Neural cell (in vitro differentiated cells): ENCODE measurements at regions not wholly inside any gene's neighbourhood (a gene's known extent, or its start where the extent isn't known, plus 50 kb on each side); places are given as distances from the start of the nearest gene placed in this dataset.

Source experiments
- H2AFZ ChIP-seq: fragments of 200-600, 300-800 bp; sonication (generic), shearing (Covaris generic); 2 replicates; pipeline ENCODE4 v1.6.0; 2014; ENCODE audit warnings: low read depth, mild to moderate bottlenecking, antibody characterized with exemption, low read length, moderate library complexity
- H3F3A ChIP-seq: fragments of 200-600 bp; shearing (Covaris generic); 2 replicates; pipeline ENCODE4 v1.6.1; 2016; ENCODE audit warnings: mild to moderate bottlenecking, moderate library complexity, mixed read lengths, antibody characterized with exemption, low read length; ENCODE audit not compliant: insufficient read depth, poor library complexity, severe bottlenecking
- H3K27ac ChIP-seq: fragments of 200-600, 300-800 bp; sonication (generic), shearing (Covaris generic); 2 replicates; pipeline ENCODE4 v1.5.1; 2014; ENCODE audit warnings: mild to moderate bottlenecking, low read length, moderate library complexity
- H3K27me3 ChIP-seq: fragments of 300-800, 200-600 bp; sonication (generic), shearing (Covaris generic); 2 replicates; pipeline ENCODE4 v1.6.0; 2014; ENCODE audit warnings: mild to moderate bottlenecking, low read depth, low read length, moderate library complexity; ENCODE audit not compliant: insufficient read depth
- H3K36me3 ChIP-seq: fragments of 300-800, 200-600 bp; sonication (generic), shearing (Covaris generic); 2 replicates; pipeline ENCODE4 v1.5.1; 2014; ENCODE audit warnings: mild to moderate bottlenecking, antibody characterized with exemption, low read length, moderate library complexity; ENCODE audit not compliant: insufficient read depth
- H3K4me2 ChIP-seq: fragments of 300-800, 200-600 bp; sonication (generic), shearing (Covaris generic); 2 replicates; pipeline ENCODE4 v1.6.0; 2014; ENCODE audit warnings: mild to moderate bottlenecking, low read length
- H3K4me3 ChIP-seq: fragments of 300-800, 200-600 bp; sonication (generic), shearing (Covaris generic); 2 replicates; pipeline ENCODE4 v1.5.1; 2014; ENCODE audit warnings: mild to moderate bottlenecking, low read length, moderate library complexity
- H3K79me2 ChIP-seq: fragments of 200-600 bp; shearing (Covaris generic); replicated peaks from 2 replicates; pipeline ENCODE4 v1.6.0; 2014; ENCODE audit warnings: mild to moderate bottlenecking, low read length, moderate library complexity; ENCODE audit not compliant: insufficient read depth
- H3K9ac ChIP-seq: fragments of 300-800, 200-600 bp; sonication (generic), shearing (Covaris generic); 2 replicates; pipeline ENCODE4 v1.6.1; 2016; ENCODE audit warnings: mild to moderate bottlenecking, low read length, mixed read lengths
- H3K9me2 ChIP-seq: fragments of 200-600 bp; shearing (Covaris generic); 2 replicates; pipeline ENCODE4 v1.6.1; 2016; ENCODE audit warnings: mild to moderate bottlenecking, low read length, mixed read lengths; ENCODE audit not compliant: insufficient read depth
- H3K9me3 ChIP-seq: fragments of 200-600, 300-800 bp; sonication (generic), shearing (Covaris generic); 2 replicates; pipeline ENCODE4 v1.6.1; 2016; ENCODE audit warnings: mild to moderate bottlenecking, mixed run types, low read length, moderate library complexity, mixed read lengths
- H4K20me1 ChIP-seq: fragments of 200-600 bp; shearing (Covaris generic); 2 replicates; pipeline ENCODE4 v1.6.1; 2016; ENCODE audit warnings: mild to moderate bottlenecking, mixed run types; ENCODE audit not compliant: insufficient read depth
- CTCF ChIP-seq: fragments of 450-650 bp; IDR thresholded peaks from 2 replicates; pipeline ENCODE4 v1.5.1; 2014; ENCODE audit warnings: antibody characterized with exemption, mild to moderate bottlenecking, moderate library complexity; ENCODE audit not compliant: poor library complexity, severe bottlenecking
- EP300 ChIP-seq: fragments of 450-650 bp; conservative IDR thresholded peaks from 2 replicates; pipeline ENCODE4 v1.6.1; 2014; ENCODE audit warnings: antibody characterized with exemption, mild to moderate bottlenecking, moderate library complexity; ENCODE audit not compliant: poor library complexity, severe bottlenecking
- EZH2 ChIP-seq: fragments of 200-600, 300-800 bp; shearing (Covaris generic), sonication (generic); IDR thresholded peaks from 2 replicates; pipeline ENCODE4 v1.6.1; 2014; ENCODE audit warnings: antibody characterized with exemption, low read length, borderline replicate concordance, mild to moderate bottlenecking; ENCODE audit not compliant: insufficient read depth, poor library complexity, severe bottlenecking
- MXI1 ChIP-seq: fragments of 450-650 bp; conservative IDR thresholded peaks from 2 replicates; pipeline ENCODE4 v1.6.1; 2014; ENCODE audit warnings: antibody characterized with exemption, mild to moderate bottlenecking; ENCODE audit not compliant: poor library complexity, severe bottlenecking
- POLR2AphosphoS5 ChIP-seq: IDR thresholded peaks from 2 replicates; pipeline ENCODE4 v1.6.1; 2012
- RAD21 ChIP-seq: fragments of 450-650 bp; conservative IDR thresholded peaks from 2 replicates; pipeline ENCODE4 v1.6.1; 2014; ENCODE audit warnings: antibody characterized with exemption, mild to moderate bottlenecking, moderate library complexity
- SMC3 ChIP-seq: fragments of 450-650 bp; conservative IDR thresholded peaks from 2 replicates; pipeline ENCODE4 v1.6.1; 2014; ENCODE audit warnings: antibody characterized with exemption, mild to moderate bottlenecking, moderate library complexity; ENCODE audit not compliant: poor library complexity
- TAF1 ChIP-seq: IDR thresholded peaks from 2 replicates; pipeline ENCODE4 v1.6.1; 2012; ENCODE audit warnings: low read depth
- TF ChIP-seq, protein P1 (sequence below): IDR thresholded peaks from 2 replicates; pipeline ENCODE4 v1.6.1; 2012; ENCODE audit warnings: borderline replicate concordance

DNA sequence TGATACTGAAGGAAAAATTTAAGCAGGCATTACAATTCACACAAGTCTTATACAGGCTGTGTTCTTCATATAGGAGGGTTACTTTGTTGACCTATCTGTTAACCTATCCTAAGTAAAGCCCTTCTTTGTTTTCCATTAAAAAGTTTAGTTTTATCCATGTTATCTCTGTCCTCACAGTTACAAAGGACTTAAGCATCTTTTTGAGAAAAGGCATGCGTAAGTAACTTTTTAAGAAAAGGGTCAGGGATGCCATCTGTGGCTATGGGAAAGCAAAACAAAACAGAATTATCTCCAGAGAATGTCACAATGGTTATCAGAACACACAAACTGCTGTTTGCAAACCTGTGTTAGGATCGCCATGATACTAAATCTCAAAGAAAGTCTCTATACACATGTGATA, 295.8 kb upstream of the MTPN start:
- H3F3A ChIP-seq: no peaks in the 10 kb centered on the region
- no peak overlapping the region for H2AFZ ChIP-seq
- H3K27me3 ChIP-seq: no peaks in the 10 kb centered on the region
- no peak for TF ChIP-seq SMC3
- no peak for TF ChIP-seq CTCF
- TF ChIP-seq, protein P1, sequence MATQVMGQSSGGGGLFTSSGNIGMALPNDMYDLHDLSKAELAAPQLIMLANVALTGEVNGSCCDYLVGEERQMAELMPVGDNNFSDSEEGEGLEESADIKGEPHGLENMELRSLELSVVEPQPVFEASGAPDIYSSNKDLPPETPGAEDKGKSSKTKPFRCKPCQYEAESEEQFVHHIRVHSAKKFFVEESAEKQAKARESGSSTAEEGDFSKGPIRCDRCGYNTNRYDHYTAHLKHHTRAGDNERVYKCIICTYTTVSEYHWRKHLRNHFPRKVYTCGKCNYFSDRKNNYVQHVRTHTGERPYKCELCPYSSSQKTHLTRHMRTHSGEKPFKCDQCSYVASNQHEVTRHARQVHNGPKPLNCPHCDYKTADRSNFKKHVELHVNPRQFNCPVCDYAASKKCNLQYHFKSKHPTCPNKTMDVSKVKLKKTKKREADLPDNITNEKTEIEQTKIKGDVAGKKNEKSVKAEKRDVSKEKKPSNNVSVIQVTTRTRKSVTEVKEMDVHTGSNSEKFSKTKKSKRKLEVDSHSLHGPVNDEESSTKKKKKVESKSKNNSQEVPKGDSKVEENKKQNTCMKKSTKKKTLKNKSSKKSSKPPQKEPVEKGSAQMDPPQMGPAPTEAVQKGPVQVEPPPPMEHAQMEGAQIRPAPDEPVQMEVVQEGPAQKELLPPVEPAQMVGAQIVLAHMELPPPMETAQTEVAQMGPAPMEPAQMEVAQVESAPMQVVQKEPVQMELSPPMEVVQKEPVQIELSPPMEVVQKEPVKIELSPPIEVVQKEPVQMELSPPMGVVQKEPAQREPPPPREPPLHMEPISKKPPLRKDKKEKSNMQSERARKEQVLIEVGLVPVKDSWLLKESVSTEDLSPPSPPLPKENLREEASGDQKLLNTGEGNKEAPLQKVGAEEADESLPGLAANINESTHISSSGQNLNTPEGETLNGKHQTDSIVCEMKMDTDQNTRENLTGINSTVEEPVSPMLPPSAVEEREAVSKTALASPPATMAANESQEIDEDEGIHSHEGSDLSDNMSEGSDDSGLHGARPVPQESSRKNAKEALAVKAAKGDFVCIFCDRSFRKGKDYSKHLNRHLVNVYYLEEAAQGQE: no peak
- no peak for TF ChIP-seq TAF1
- TF ChIP-seq EP300: no peak
- no peak for TF ChIP-seq RAD21
- TF ChIP-seq POLR2AphosphoS5: no peak
- no peak for TF ChIP-seq EZH2
- TF ChIP-seq MXI1: no peak
- H3K9me3 ChIP-seq: no peaks in the 10 kb centered on the region
- no peaks in the 10 kb centered on the region for H3K79me2 ChIP-seq
- no peaks in the 10 kb centered on the region for H3K9me2 ChIP-seq
- no peak overlapping the region for H3K4me2 ChIP-seq
- no peaks in the 10 kb centered on the region for H3K36me3 ChIP-seq
- H3K9ac ChIP-seq: no peak overlapping the region
- H3K27ac ChIP-seq: no peak overlapping the region
- H4K20me1 ChIP-seq: no peaks in the 10 kb centered on the region
- no peak overlapping the region for H3K4me3 ChIP-seq

DNA sequence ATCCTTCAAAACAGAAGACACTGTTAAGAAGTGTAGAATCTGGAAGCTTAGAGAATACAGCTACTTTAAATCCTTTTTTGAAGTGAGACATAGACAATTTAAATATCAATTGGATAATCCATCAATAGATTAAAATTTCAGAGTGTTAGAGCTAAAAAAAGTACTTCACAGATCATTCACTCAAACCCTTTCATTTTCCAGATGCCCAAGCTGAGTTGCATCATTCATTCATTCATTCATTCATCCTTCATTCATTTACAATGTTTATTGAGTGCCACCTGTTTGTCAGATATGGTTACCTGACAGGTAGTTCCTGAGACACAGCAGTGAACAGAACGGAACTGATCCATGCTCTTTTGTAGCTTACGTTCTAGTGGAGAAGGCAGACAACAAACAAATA, 290.7 kb upstream of the MTPN start:
- H3K9me2 ChIP-seq: no peaks in the 10 kb centered on the region
- no peaks in the 10 kb centered on the region for H3K36me3 ChIP-seq
- H3K4me2 ChIP-seq: no peak overlapping the region
- no peaks in the 10 kb centered on the region for H3K9me3 ChIP-seq
- TF ChIP-seq POLR2AphosphoS5: no peak
- TF ChIP-seq EP300: no peak
- TF ChIP-seq, protein P1: no peak
- no peak for TF ChIP-seq CTCF
- TF ChIP-seq SMC3: no peak
- TF ChIP-seq TAF1: no peak
- no peak for TF ChIP-seq EZH2
- TF ChIP-seq RAD21: no peak
- no peak for TF ChIP-seq MXI1
- no peaks in the 10 kb centered on the region for H3K79me2 ChIP-seq
- H3F3A ChIP-seq: no peaks in the 10 kb centered on the region
- H3K27me3 ChIP-seq: no peaks in the 10 kb centered on the region
- no peaks in the 10 kb centered on the region for H4K20me1 ChIP-seq
- H3K4me3 ChIP-seq: no peak overlapping the region
- H2AFZ ChIP-seq: no peak overlapping the region
- no peak overlapping the region for H3K9ac ChIP-seq
- no peak overlapping the region for H3K27ac ChIP-seq
